BJ (cell line): ENCODE measurements at regions not wholly inside any gene's neighbourhood (a gene's known extent, or its start where the extent isn't known, plus 50 kb on each side); places are given as distances from the start of the nearest gene placed in this dataset.

Experiments used
- CTCF ChIA-PET: fragments of 350-600 bp; formaldehyde crosslinking; extraction: SDS; loops from one replicate; lab custom pipeline; 2021; ENCODE audit warnings: antibody characterized with exemption, inconsistent platforms; lab: Yijun Ruan, JAX
- POLR2A ChIA-PET: fragments of 300-600 bp; sonication (Branson Sonifier 250); formaldehyde crosslinking; extraction: SDS; loops from one replicate; lab custom pipeline; 2021; ENCODE audit warnings: antibody characterized with exemption; lab: Charles Lee
- DNase-seq: peaks from one replicate; pipeline ENCODE4 v3.0.0-alpha.2; 2011; ENCODE audit warnings: low read depth
- H3K27me3 ChIP-seq: 2 replicates; pipeline ENCODE4 v1.6.0; 2011; ENCODE audit warnings: low read length; ENCODE audit not compliant: control insufficient read depth, insufficient read depth
- H3K36me3 ChIP-seq: 2 replicates; pipeline ENCODE4 v1.5.1; 2011; ENCODE audit warnings: low read length; ENCODE audit not compliant: control insufficient read depth, insufficient read depth
- H3K4me3 ChIP-seq: 2 replicates; pipeline ENCODE4 v1.5.1; 2011; ENCODE audit warnings: low read depth, mild to moderate bottlenecking, control low read depth, low read length
- TF ChIP-seq, protein P1 (sequence below): IDR thresholded peaks from 2 replicates; pipeline ENCODE4 v1.5.1; 2011; ENCODE audit warnings: low read depth, mild to moderate bottlenecking, control low read depth, inconsistent platforms, low read length, moderate library complexity; ENCODE audit not compliant: insufficient read depth

DNA sequence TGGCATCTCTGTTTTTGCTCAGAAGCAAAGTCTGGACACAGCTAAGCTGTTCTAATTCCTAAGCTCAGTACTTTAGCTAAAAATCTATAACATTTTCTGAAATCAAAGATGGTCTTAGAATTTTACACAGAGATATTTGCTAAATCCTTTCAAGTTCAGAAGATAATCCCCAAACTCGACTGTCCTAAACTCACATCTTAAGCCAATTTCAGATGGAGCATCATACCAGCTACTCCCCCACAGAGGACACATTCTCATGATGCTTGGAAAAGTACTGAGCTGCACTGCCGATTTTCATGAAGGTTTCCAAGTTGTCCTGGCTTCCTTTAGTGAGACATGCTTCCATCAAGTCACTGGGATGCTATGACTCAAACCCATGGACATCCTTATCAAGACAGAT lies 535.5 kb downstream of the SUCLG1 start:
- ChIA-PET POLR2A (no interaction called here), CTCF (interaction anchor here (0.6 kb wide), 2 partner anchors 710 to 1469 kb away, joined by 3 read pairs; no protein-coding TSS in a partner anchor)
- DNase-seq, result no peak
- no peak overlapping the region for H3K4me3 ChIP-seq
- no peaks in the 10 kb centered on the region for H3K27me3 ChIP-seq
- no peaks in the 10 kb centered on the region for H3K36me3 ChIP-seq
- TF ChIP-seq, protein P1, sequence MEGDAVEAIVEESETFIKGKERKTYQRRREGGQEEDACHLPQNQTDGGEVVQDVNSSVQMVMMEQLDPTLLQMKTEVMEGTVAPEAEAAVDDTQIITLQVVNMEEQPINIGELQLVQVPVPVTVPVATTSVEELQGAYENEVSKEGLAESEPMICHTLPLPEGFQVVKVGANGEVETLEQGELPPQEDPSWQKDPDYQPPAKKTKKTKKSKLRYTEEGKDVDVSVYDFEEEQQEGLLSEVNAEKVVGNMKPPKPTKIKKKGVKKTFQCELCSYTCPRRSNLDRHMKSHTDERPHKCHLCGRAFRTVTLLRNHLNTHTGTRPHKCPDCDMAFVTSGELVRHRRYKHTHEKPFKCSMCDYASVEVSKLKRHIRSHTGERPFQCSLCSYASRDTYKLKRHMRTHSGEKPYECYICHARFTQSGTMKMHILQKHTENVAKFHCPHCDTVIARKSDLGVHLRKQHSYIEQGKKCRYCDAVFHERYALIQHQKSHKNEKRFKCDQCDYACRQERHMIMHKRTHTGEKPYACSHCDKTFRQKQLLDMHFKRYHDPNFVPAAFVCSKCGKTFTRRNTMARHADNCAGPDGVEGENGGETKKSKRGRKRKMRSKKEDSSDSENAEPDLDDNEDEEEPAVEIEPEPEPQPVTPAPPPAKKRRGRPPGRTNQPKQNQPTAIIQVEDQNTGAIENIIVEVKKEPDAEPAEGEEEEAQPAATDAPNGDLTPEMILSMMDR, result no peak

DNA sequence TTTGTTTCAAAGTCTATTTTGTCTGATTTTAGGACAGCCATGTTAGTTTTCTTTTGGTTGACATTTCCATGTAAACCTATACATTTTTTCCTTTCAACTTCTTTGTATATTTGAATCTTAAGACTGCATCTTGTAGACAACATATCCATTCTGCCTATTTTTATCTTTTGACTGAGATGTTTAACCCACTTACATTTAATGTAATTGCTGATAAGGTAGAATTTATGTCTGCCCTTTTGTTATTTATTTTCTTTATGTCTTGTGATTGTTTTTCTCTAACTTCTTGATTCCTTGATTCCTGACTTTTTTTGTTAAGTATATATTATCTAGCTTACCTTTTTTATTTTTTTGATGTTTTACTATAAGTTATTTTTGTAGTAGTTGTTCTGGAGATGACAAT lies 542.5 kb downstream of the SUCLG1 start:
- Histone ChIP-seq H3K27me3 (no peaks in the 10 kb centered on the region), H3K4me3 (no peak overlapping the region), H3K36me3 (no peaks in the 10 kb centered on the region)
- TF ChIP-seq, protein P1, result no peak
- ChIA-PET CTCF (no interaction called here), POLR2A (no interaction called here)
- no peak for DNase-seq

DNA sequence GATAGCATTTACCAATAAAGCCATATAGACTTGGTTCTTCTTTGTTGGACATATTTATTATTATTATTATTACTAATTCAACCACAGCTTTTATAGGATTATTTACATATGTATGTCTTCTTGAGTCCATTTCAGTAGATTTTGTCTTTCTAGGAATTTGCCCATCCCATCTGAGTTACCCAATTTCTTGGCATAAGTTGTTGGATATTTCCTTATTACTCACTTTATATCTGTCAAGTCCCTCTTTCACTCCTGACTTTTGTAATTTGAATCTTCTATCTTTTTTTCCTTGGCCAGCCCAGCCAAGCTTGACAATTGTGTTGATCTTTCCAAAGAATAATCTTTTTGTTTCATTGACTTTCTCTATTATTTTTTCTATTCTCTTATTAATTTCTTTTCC lies 543.7 kb downstream of the SUCLG1 start:
- no peaks in the 10 kb centered on the region for H3K36me3 ChIP-seq
- H3K27me3 ChIP-seq, result no peaks in the 10 kb centered on the region
- CTCF ChIA-PET, result no interaction called here
- POLR2A ChIA-PET, result no interaction called here
- DNase-seq, result no peak
- TF ChIP-seq, protein P1, result no peak
- no peak overlapping the region for H3K4me3 ChIP-seq

DNA sequence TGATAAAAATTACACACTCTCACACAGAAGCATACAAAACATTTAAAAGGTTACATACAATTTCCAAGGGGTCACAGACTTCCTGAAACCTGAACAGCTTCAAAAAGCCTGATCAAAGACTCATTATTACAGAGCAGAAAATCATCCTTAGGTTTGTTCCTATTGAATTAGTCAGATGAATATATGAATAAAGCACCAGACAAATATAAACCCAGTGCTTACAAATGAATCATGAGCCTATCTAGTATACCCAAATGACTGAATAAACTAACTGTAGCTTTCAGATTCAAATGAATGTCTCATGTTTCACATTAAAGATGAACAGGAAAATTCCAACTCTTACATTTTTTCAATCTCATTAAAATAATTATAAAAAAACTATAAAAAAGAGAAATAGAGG lies 550.3 kb downstream of the SUCLG1 start:
- Histone ChIP-seq H3K36me3 (no peaks in the 10 kb centered on the region), H3K4me3 (no peak overlapping the region), H3K27me3 (no peaks in the 10 kb centered on the region)
- ChIA-PET POLR2A (no interaction called here), CTCF (no interaction called here)
- no peak for DNase-seq
- TF ChIP-seq, protein P1, result no peak

DNA sequence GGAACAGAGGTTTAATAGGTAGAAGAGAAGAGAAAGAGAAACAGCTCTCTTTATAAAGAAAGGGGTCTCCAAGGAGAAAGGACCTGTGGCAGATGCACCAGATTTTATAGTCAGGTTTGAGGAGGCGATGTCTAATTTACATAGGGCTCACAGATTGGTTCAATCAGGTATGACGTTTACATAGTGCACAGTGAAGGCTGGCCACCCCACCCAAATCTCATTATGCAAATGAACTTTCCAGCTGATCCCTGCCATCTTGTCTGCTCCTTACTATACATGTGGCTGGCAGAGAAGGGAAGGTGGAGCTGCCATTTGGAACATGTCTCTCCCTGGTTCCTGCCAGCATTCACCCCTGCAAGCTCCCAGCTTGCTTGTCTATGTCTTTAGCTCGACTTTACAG lies 557.8 kb downstream of the SUCLG1 start:
- TF ChIP-seq, protein P1, result no peak
- ChIA-PET CTCF (interaction anchor here (0.9 kb wide), 1 partner anchor 17 kb away, joined by 3 read pairs; no protein-coding TSS in a partner anchor), POLR2A (no interaction called here)
- Histone ChIP-seq H3K27me3 (no peaks in the 10 kb centered on the region), H3K4me3 (no peak overlapping the region), H3K36me3 (no peaks in the 10 kb centered on the region)
- DNase-seq, result no peak
